ENCODE measurements at regions not wholly inside any gene's neighbourhood (a gene's known extent, or its start where the extent isn't known, plus 50 kb on each side); places are given as distances from the start of the nearest gene placed in this dataset.

DNA sequence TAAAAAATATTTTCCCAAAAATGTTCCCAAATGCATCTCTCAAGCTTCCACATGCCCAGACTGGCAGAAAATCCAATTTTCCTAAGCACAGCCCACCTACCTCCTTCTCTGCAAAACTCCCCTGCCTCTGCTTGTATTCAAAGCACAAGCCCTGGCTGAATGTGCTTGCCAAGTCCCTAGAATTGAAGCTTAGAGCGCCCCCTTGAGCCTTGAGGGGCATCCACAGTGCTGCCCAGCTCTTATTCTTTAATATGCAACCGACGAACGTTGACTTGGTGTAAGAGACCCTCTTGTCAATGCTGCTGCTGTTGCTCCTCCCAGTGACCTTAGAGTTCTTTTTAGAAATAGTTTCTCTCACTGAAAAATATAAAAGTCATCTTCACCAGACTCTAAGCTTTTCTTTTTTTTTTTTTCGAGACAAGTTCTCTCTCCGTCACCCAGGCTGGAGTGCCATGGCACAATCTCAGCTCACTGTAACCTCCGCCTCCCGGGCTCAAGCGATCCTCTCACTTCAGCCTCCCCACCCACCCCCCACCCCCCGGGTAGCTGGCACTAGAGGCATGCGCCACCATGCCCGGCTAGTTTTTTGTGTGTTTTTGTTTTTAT, 63.5 kb upstream of the CAPRIN1 start:
- TF ChIP-seq, protein P1, sequence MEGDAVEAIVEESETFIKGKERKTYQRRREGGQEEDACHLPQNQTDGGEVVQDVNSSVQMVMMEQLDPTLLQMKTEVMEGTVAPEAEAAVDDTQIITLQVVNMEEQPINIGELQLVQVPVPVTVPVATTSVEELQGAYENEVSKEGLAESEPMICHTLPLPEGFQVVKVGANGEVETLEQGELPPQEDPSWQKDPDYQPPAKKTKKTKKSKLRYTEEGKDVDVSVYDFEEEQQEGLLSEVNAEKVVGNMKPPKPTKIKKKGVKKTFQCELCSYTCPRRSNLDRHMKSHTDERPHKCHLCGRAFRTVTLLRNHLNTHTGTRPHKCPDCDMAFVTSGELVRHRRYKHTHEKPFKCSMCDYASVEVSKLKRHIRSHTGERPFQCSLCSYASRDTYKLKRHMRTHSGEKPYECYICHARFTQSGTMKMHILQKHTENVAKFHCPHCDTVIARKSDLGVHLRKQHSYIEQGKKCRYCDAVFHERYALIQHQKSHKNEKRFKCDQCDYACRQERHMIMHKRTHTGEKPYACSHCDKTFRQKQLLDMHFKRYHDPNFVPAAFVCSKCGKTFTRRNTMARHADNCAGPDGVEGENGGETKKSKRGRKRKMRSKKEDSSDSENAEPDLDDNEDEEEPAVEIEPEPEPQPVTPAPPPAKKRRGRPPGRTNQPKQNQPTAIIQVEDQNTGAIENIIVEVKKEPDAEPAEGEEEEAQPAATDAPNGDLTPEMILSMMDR (IDR thresholded peaks at IDR 0.05; ENCODE audit: poor library complexity) = peak; percentile 67
- TF ChIP-seq EZH2 (IDR thresholded peaks at IDR 0.05; ENCODE audit: borderline replicate concordance) (no peak), EZH2phosphoT487 (IDR thresholded peaks at IDR 0.05; ENCODE audit: low read depth, severe bottlenecking, unreplicated experiment) (no peak)
